ENCODE measurements at regions not wholly inside any gene's neighbourhood (a gene's known extent, or its start where the extent isn't known, plus 50 kb on each side); places are given as distances from the start of the nearest gene placed in this dataset.

- TF ChIP-seq EZH2phosphoT487 (IDR thresholded peaks at IDR 0.05; ENCODE audit: borderline replicate concordance), result no peak
- TF ChIP-seq, protein P1, sequence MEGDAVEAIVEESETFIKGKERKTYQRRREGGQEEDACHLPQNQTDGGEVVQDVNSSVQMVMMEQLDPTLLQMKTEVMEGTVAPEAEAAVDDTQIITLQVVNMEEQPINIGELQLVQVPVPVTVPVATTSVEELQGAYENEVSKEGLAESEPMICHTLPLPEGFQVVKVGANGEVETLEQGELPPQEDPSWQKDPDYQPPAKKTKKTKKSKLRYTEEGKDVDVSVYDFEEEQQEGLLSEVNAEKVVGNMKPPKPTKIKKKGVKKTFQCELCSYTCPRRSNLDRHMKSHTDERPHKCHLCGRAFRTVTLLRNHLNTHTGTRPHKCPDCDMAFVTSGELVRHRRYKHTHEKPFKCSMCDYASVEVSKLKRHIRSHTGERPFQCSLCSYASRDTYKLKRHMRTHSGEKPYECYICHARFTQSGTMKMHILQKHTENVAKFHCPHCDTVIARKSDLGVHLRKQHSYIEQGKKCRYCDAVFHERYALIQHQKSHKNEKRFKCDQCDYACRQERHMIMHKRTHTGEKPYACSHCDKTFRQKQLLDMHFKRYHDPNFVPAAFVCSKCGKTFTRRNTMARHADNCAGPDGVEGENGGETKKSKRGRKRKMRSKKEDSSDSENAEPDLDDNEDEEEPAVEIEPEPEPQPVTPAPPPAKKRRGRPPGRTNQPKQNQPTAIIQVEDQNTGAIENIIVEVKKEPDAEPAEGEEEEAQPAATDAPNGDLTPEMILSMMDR (conservative IDR thresholded peaks at IDR 0.05; ENCODE audit: low read length), result no peak
These were observed 142.8 kb upstream of the KCNJ3 start for GRCh38 chr2:154555710-154556109.

Measured in Loucy (cell line).